GM12874 (cell line): ENCODE measurements at regions not wholly inside any gene's neighbourhood (a gene's known extent, or its start where the extent isn't known, plus 50 kb on each side); places are given as distances from the start of the nearest gene placed in this dataset.

Experiments
- TF ChIP-seq, protein P1 (sequence below): IDR thresholded peaks from 2 replicates; pipeline ENCODE4 v1.5.1; 2011; ENCODE audit warnings: low read depth, mild to moderate bottlenecking, control low read depth, low read length, moderate library complexity; ENCODE audit not compliant: insufficient read depth

DNA sequence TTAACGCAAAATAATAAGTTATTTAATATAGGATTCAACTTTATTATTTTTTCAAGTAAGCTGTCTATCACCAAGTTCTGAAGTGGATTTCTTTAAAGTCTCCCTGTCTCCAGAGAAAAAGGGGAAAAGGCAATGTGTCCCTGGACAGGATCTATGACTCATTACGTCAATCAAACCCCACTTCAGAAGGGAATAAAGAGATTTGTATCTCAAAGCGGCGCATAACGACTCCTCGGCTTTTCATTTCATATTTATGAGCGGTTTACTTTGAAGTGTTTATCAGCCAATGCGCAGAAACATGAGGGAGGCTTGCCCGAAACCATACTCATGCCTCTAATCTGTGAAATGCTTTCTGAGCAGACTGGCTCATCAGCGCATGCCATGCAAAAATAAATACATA is 938.6 kb upstream of the WWC1 start:
- TF ChIP-seq, protein P1, sequence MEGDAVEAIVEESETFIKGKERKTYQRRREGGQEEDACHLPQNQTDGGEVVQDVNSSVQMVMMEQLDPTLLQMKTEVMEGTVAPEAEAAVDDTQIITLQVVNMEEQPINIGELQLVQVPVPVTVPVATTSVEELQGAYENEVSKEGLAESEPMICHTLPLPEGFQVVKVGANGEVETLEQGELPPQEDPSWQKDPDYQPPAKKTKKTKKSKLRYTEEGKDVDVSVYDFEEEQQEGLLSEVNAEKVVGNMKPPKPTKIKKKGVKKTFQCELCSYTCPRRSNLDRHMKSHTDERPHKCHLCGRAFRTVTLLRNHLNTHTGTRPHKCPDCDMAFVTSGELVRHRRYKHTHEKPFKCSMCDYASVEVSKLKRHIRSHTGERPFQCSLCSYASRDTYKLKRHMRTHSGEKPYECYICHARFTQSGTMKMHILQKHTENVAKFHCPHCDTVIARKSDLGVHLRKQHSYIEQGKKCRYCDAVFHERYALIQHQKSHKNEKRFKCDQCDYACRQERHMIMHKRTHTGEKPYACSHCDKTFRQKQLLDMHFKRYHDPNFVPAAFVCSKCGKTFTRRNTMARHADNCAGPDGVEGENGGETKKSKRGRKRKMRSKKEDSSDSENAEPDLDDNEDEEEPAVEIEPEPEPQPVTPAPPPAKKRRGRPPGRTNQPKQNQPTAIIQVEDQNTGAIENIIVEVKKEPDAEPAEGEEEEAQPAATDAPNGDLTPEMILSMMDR: no peak

GRCh38 chr5:167355346-167355745 is 936.1 kb upstream of the WWC1 start:
- TF ChIP-seq, protein P1: no peak

DNA sequence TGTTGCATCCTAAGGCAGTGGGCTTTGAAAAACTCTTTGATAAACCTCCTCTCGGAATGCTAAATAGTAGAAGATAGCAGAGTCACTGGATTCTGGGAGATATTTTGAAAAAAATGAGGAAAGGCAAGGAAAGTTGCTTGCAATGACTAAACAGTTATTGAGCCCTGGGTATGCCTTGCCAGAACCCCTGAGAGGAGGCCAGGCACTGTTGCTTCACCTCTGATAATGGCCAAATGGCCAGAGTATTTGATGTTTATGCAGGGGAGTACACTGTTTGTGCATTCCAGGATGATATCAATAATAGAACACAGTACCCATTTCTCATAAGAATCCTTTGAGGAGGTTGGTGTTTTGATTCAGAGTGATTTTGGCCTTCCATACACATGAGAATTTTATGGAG is 935.1 kb upstream of the WWC1 start:
- TF ChIP-seq, protein P1: no peak

GRCh38 chr5:167358868-167359492 is 932.5 kb upstream of the WWC1 start:
- TF ChIP-seq, protein P1: no peak

DNA sequence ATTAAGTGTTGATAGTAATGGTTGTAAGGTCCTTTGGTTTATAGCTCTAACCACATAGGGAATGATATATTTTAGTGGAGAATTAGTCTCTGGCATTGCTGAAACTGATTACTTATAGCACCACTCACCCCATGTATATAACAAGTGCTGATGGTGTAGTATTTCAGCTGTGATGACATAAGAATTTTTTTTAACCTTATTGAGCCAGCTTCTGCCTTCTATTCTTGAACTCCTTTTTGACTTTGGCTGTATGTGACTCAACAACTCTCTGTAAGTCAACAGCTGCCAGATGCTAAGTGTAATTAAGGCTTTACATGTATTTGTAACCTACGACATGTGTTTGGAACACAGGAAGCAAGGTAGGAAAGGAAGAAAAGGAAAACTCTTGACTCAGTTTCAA is 929.6 kb upstream of the WWC1 start:
- TF ChIP-seq, protein P1: no peak

- TF ChIP-seq, protein P1: no peak
These were observed 928.4 kb upstream of the WWC1 start for GRCh38 chr5:167363065-167363464.

- TF ChIP-seq, protein P1: no peak
These were observed 916.3 kb upstream of the WWC1 start for GRCh38 chr5:167375125-167375524.
